ENCODE measurements at regions not wholly inside any gene's neighbourhood (a gene's known extent, or its start where the extent isn't known, plus 50 kb on each side); places are given as distances from the start of the nearest gene placed in this dataset.

DNA sequence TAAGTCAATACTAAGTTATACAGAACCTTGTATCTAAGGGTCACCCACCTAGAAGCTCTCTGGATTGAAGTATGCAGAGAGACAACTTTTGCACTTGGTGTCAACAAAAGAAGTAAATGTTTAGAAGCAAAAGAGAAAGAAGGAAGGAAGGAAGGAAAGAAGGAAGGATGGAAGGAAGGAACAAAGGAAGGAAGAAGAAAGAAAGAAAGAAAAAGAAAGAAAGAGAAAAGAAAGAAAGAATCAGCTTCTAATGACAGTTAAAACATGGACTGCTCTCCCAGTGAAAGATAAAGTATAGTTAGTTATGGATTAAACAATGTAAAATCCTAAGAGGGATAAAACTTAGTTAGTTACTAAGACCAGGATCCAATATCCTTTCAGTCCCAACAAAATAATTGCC is 613.8 kb upstream of the NR2F2 start:
- no peaks in the 10 kb centered on the region for H3K9me3 ChIP-seq
- no peak overlapping the region for H3K4me3 ChIP-seq
- DNase-seq (ENCODE audit: low spot score), result no peak
- no peaks in the 10 kb centered on the region for H3K27me3 ChIP-seq (replicated peaks; ENCODE audit: insufficient read depth)
- no peaks in the 10 kb centered on the region for H3K36me3 ChIP-seq
- H3K4me1 ChIP-seq (replicated peaks), result no peaks in the 10 kb centered on the region
- intact Hi-C loops (cut with DNase I), result no loop called here
- H3K27ac ChIP-seq, result no peak overlapping the region
- TF ChIP-seq POLR2AphosphoS5 (IDR thresholded peaks at IDR 0.05), result no peak
- TF ChIP-seq, protein P1, sequence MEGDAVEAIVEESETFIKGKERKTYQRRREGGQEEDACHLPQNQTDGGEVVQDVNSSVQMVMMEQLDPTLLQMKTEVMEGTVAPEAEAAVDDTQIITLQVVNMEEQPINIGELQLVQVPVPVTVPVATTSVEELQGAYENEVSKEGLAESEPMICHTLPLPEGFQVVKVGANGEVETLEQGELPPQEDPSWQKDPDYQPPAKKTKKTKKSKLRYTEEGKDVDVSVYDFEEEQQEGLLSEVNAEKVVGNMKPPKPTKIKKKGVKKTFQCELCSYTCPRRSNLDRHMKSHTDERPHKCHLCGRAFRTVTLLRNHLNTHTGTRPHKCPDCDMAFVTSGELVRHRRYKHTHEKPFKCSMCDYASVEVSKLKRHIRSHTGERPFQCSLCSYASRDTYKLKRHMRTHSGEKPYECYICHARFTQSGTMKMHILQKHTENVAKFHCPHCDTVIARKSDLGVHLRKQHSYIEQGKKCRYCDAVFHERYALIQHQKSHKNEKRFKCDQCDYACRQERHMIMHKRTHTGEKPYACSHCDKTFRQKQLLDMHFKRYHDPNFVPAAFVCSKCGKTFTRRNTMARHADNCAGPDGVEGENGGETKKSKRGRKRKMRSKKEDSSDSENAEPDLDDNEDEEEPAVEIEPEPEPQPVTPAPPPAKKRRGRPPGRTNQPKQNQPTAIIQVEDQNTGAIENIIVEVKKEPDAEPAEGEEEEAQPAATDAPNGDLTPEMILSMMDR (IDR thresholded peaks at IDR 0.05), result no peak
- no peak for TF ChIP-seq POLR2A (IDR thresholded peaks at IDR 0.05)

DNA sequence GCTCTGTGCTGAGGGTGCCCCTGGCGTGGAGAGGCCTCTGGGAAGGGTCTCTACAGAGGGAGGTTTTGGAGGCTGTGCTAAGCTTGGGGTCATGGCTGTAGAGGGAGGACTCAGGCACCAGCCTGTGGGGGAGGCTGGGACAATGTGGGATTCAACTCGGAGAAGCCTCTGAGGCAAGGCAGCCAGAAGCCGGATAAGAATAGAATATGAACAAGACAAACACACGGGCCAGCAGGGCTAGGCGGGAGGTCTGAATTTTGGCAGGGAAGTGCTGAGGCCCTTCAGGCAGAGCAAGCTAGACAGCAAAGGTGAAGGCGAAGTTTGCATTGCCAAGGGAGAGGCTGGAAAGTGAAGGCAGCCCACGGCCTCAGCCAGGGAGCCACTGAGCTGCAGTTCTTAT is 612.1 kb upstream of the NR2F2 start:
- Histone ChIP-seq H3K9me3 (no peaks in the 10 kb centered on the region), H3K36me3 (no peaks in the 10 kb centered on the region), H3K27ac (no peak overlapping the region), H3K4me3 (no peak overlapping the region), H3K4me1 (replicated peaks) (no peaks in the 10 kb centered on the region), H3K27me3 (replicated peaks; ENCODE audit: insufficient read depth) (no peaks in the 10 kb centered on the region)
- intact Hi-C loops (cut with DNase I), result no loop called here
- TF ChIP-seq POLR2A (IDR thresholded peaks at IDR 0.05) (no peak), POLR2AphosphoS5 (IDR thresholded peaks at IDR 0.05) (no peak)
- TF ChIP-seq, protein P1 (IDR thresholded peaks at IDR 0.05), result no peak
- WGBS, result 59% methylated on average over 7 of the region's 7 CpGs
- no peak for DNase-seq (ENCODE audit: low spot score)

DNA sequence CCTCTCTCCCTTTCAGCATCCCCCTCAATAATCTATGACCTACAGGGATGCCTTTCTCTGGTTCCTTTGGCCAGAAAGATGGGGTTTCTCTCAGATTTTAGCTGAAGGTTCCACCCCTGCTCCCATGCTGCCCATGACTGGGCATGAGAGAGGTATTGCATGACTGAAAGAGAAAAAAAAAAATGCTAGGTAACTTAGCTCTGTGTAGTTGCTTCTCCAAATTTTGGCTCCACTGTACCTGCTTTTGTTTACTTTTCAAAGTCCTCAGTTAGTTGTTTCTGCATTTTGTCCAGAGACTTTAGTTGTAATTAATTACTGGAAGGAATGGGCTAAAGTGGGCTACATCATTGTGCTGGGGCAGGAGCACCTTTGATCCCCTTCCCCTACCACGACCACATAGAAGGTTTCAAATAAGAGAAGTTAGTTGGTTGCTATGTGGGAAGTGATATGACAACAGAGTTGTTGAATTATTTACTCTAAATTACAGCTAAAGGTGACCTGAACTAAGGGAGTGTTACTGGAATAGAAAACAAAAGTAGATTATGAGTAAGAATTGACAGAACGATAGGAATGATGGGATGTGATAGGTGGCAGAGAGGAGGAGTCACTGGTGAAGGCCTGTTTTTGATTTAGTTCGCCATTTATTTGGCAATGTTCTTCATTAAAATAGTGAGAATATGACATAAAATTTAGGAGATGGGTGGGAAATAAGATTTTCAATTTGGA is 605.4 kb upstream of the NR2F2 start:
- WGBS, result 91% methylated on average over 3 of the region's 3 CpGs
- intact Hi-C loops (cut with DNase I), result no loop called here
- Histone ChIP-seq H3K4me1 (replicated peaks) (no peaks in the 10 kb centered on the region), H3K36me3 (no peaks in the 10 kb centered on the region), H3K27ac (no peak overlapping the region), H3K27me3 (replicated peaks; ENCODE audit: insufficient read depth) (no peaks in the 10 kb centered on the region), H3K9me3 (no peaks in the 10 kb centered on the region), H3K4me3 (no peak overlapping the region)
- no peak for DNase-seq (ENCODE audit: low spot score)
- TF ChIP-seq, protein P1 (IDR thresholded peaks at IDR 0.05), result no peak
- TF ChIP-seq POLR2A (IDR thresholded peaks at IDR 0.05) (no peak), POLR2AphosphoS5 (IDR thresholded peaks at IDR 0.05) (no peak)

DNA sequence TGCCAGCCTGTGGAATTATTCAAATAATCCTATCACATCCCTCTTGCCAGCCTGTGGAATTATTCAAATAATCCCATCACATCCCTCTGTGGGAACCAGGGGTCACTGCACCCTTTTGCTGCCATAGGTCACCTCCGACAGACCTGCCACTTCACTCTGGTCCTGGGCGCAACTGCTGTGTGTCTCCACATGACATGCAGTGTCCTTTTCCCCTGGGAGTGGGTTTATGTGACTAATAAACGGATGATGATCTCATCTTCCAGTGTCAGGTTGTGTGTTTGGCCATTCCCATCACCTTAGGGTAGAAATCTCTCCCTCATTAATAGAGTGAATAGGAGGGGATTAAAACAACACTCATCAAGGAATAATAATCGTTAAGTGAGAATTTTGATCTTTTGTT is 603.6 kb upstream of the NR2F2 start:
- no peaks in the 10 kb centered on the region for H3K27me3 ChIP-seq (replicated peaks; ENCODE audit: insufficient read depth)
- 87% methylated on average over 4 of the region's 4 CpGs for WGBS

GRCh38 chr15:95733931-95734330 is 596.6 kb upstream of the NR2F2 start:
- Histone ChIP-seq H3K36me3 (no peaks in the 10 kb centered on the region), H3K27ac (no peak overlapping the region), H3K4me3 (no peak overlapping the region), H3K9me3 (no peaks in the 10 kb centered on the region), H3K27me3 (replicated peaks; ENCODE audit: insufficient read depth) (no peaks in the 10 kb centered on the region), H3K4me1 (replicated peaks) (no peaks in the 10 kb centered on the region)
- DNase-seq (ENCODE audit: low spot score), result no peak
- intact Hi-C loops (cut with DNase I), result no loop called here
- 69% methylated on average over 3 of the region's 3 CpGs for WGBS
- TF ChIP-seq, protein P1 (IDR thresholded peaks at IDR 0.05), result no peak
- no peak for TF ChIP-seq POLR2A (IDR thresholded peaks at IDR 0.05)
- no peak for TF ChIP-seq POLR2AphosphoS5 (IDR thresholded peaks at IDR 0.05)

More for the DNA sequence above, 603.6 kb upstream of the NR2F2 start:
- Histone ChIP-seq H3K36me3 (no peaks in the 10 kb centered on the region), H3K4me1 (replicated peaks) (no peaks in the 10 kb centered on the region), H3K4me3 (no peak overlapping the region), H3K27ac (no peak overlapping the region), H3K9me3 (no peaks in the 10 kb centered on the region)
- intact Hi-C loops (cut with DNase I), result no loop called here
- TF ChIP-seq POLR2AphosphoS5 (IDR thresholded peaks at IDR 0.05) (no peak), POLR2A (IDR thresholded peaks at IDR 0.05) (no peak)
- TF ChIP-seq, protein P1 (IDR thresholded peaks at IDR 0.05), result no peak
- DNase-seq (ENCODE audit: low spot score), result no peak
